ENCODE measurements at regions not wholly inside any gene's neighbourhood (a gene's known extent, or its start where the extent isn't known, plus 50 kb on each side); places are given as distances from the start of the nearest gene placed in this dataset.

DNA sequence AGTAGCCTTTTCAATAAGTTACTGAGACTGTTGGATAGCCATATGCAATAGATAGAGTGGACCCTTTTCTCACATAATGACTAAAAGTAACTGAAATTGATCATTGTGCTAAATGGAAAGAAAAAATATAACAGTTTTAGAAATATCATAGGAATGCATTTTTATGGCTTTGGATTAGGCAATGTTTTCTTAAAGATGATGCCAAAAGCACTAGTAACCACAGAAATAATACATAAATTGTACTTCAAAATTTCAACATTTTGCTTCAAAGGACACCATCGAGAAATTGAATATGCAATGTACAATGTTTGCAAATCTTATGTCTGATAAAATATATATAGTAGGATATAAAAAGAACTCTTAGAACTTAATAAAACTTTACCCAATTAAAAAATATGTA, 1267.5 kb upstream of the CDH9 start (continued):
- no peak for TF ChIP-seq ZNF462 (CRISPR knock-in tag; IDR thresholded peaks at IDR 0.05)
- TF ChIP-seq EZH2phosphoT487 (IDR thresholded peaks at IDR 0.05; ENCODE audit: unreplicated experiment) = no peak

DNA sequence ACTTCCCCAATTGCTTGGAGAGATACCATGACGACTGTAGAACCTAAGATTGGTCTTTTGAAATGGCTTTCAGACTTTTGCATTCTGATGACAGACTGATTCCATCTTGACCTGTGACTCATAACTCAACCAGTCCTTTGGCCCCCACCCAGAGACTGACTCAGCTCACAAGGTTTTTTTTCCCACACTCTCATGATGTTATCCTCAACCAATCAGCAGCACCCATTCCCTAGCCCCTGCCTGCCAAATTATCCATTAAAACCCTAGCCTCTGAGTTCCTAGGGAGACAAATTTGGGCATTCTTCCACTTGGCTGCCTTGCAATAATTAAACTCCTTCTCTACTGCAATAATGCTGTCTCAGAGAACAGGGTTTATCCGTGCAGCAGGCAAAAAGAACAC, 1263.3 kb upstream of the CDH9 start:
- Histone ChIP-seq H3K27ac (ENCODE audit: low read depth) (no peak overlapping the region), H2AFZ (no peak overlapping the region), H3K4me1 (ENCODE audit: insufficient read depth) (no peaks in the 10 kb centered on the region), H3K4me3 (no peak overlapping the region), H4K20me1 (replicated peaks; ENCODE audit: insufficient read depth) (no peaks in the 10 kb centered on the region), H3K9me2 (ENCODE audit: insufficient read depth) (no peaks in the 10 kb centered on the region), H3K4me2 (no peak overlapping the region), H3K27me3 (ENCODE audit: insufficient read depth) (no peaks in the 10 kb centered on the region), H3F3A (replicated peaks; ENCODE audit: low read depth) (no peaks in the 10 kb centered on the region), H3K36me3 (ENCODE audit: insufficient read depth) (no peaks in the 10 kb centered on the region), H3K79me2 (replicated peaks; ENCODE audit: insufficient read depth) (no peaks in the 10 kb centered on the region)
- peaks cover 15% of the 10 kb centered on the region; the same call in 2 of the 3 replicates for H3K9me3 Mint-ChIP-seq
- no peaks in the 10 kb centered on the region for H3K27me3 Mint-ChIP-seq (ENCODE audit: insufficient read depth, low read depth, poor library complexity)
- H3K27ac Mint-ChIP-seq = no peak overlapping the region
- no peaks in the 10 kb centered on the region; the same call in 2 of the 3 replicates for H3K36me3 Mint-ChIP-seq (ENCODE audit: low read depth)
- no peak for TF ChIP-seq ZNF462 (CRISPR knock-in tag; IDR thresholded peaks at IDR 0.05)
- TF ChIP-seq STAT1 (IDR thresholded peaks at IDR 0.05; ENCODE audit: unreplicated experiment) = no peak
- no peak for TF ChIP-seq JUNB (IDR thresholded peaks at IDR 0.05; ENCODE audit: unreplicated experiment)
- TF ChIP-seq ZNF114 (CRISPR knock-in tag; IDR thresholded peaks at IDR 0.05) = no peak
- no peak for TF ChIP-seq NANOG (IDR thresholded peaks at IDR 0.05; ENCODE audit: borderline replicate concordance)
- TF ChIP-seq ZNF331 (CRISPR knock-in tag; IDR thresholded peaks at IDR 0.05; ENCODE audit: low read depth) = no peak
- no peak for TF ChIP-seq CREB1 (CRISPR knock-in tag; IDR thresholded peaks at IDR 0.05; ENCODE audit: low read depth)
- TF ChIP-seq EZH2 (IDR thresholded peaks at IDR 0.05; ENCODE audit: low read depth, unreplicated experiment) = no peak
- no peak for TF ChIP-seq EZH2phosphoT487 (IDR thresholded peaks at IDR 0.05; ENCODE audit: unreplicated experiment)
- ATAC-seq (no peak), DNase-seq (ENCODE audit: low spot score) (no peak)
- H3K4me1 Mint-ChIP-seq = peaks cover 4% of the 10 kb centered on the region; the same call in 2 of the 3 replicates
- H3K4me3 Mint-ChIP-seq = no peak overlapping the region

All from GM23338 (cell line).